ENCODE measurements at regions not wholly inside any gene's neighbourhood (a gene's known extent, or its start where the extent isn't known, plus 50 kb on each side); places are given as distances from the start of the nearest gene placed in this dataset.

- TF ChIP-seq CTCF (IDR thresholded peaks at IDR 0.05) (no peak), POLR2AphosphoS5 (IDR thresholded peaks at IDR 0.05) (no peak), POLR2A (IDR thresholded peaks at IDR 0.05) (no peak)
These were observed 66.4 kb downstream of the PTHLH start for GRCh38 chr12:27906127-27906500.
